ENCODE measurements at regions not wholly inside any gene's neighbourhood (a gene's known extent, or its start where the extent isn't known, plus 50 kb on each side); places are given as distances from the start of the nearest gene placed in this dataset.

DNA sequence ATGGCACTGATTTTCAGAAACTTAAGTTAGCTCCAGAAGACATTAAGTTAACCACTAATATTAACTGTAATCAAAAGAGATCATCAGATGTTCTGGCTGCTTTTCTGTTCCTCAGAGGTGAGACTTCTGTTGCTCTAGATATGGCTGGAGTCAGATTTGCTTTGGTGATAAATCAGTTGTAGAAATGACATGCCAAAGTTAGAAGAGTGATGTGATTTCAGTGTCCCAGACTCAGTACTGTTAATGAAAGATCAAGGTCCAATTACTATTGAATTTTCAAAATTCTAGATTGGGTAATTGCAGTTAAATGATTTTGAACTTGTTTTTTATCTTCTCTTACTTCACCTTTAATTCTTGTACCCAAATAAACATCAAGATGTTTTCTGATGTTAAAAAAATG lies 402.4 kb upstream of the SYNCRIP start:
- TF ChIP-seq, protein P1, sequence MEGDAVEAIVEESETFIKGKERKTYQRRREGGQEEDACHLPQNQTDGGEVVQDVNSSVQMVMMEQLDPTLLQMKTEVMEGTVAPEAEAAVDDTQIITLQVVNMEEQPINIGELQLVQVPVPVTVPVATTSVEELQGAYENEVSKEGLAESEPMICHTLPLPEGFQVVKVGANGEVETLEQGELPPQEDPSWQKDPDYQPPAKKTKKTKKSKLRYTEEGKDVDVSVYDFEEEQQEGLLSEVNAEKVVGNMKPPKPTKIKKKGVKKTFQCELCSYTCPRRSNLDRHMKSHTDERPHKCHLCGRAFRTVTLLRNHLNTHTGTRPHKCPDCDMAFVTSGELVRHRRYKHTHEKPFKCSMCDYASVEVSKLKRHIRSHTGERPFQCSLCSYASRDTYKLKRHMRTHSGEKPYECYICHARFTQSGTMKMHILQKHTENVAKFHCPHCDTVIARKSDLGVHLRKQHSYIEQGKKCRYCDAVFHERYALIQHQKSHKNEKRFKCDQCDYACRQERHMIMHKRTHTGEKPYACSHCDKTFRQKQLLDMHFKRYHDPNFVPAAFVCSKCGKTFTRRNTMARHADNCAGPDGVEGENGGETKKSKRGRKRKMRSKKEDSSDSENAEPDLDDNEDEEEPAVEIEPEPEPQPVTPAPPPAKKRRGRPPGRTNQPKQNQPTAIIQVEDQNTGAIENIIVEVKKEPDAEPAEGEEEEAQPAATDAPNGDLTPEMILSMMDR (conservative IDR thresholded peaks at IDR 0.05; ENCODE audit: low read depth, low read length): no peak
- no peak for TF ChIP-seq EZH2phosphoT487 (IDR thresholded peaks at IDR 0.05; ENCODE audit: borderline replicate concordance, low read length)

Measured in PC-3 (cell line).